ENCODE measurements at regions not wholly inside any gene's neighbourhood (a gene's known extent, or its start where the extent isn't known, plus 50 kb on each side); places are given as distances from the start of the nearest gene placed in this dataset.

- H3K9me2 ChIP-seq (ENCODE audit: insufficient read depth), result no peaks in the 10 kb centered on the region
- POLR2A ChIA-PET, result no interaction called here
- H4K20me1 ChIP-seq (ENCODE audit: insufficient read depth), result no peaks in the 10 kb centered on the region; the same call in 1 of the 2 replicates
- H3K27me3 ChIP-seq (ENCODE audit: insufficient read depth, low read length), result no peaks in the 10 kb centered on the region
- no TSS peak for BruUV-seq (replicated peaks)
- no peaks in the 10 kb centered on the region for H3K79me2 ChIP-seq (ENCODE audit: insufficient read depth, low read length)
- intact Hi-C loops (cut with micrococcal nuclease), result no loop called here
- H3K9me3 ChIP-seq (ENCODE audit: control insufficient read depth in 1 of 2, insufficient read depth in 1 of 2, low read depth in 1 of 2, low read length in 2 of 2), result peaks cover 4 to 18% of the 10 kb centered on the region in 2 experiments; a peak in 2 of 4 replicates
- CTCF ChIA-PET, result no interaction called here
- no peak overlapping the region for H3K27ac ChIP-seq (ENCODE audit: low read depth, low read length)
- no peak overlapping the region for H2AFZ ChIP-seq (ENCODE audit: low read depth, low read length, poor library complexity, severe bottlenecking)
- H3K4me3 ChIP-seq (replicated peaks in 1 of 2; ENCODE audit: low read depth in 1 of 2, low read length in 2 of 2), result no peak overlapping the region
- TF ChIP-seq POLR2AphosphoS5 (IDR thresholded peaks at IDR 0.05; ENCODE audit: low read depth, low read length) (no peak), ATF3 (IDR thresholded peaks at IDR 0.05) (no peak), TCF7L2 (IDR thresholded peaks at IDR 0.05; ENCODE audit: borderline replicate concordance, extremely low read depth, insufficient read depth, insufficient read length) (no peak), EZH2phosphoT487 (IDR thresholded peaks at IDR 0.05; ENCODE audit: borderline replicate concordance) (no peak), POLR2A (IDR thresholded peaks at IDR 0.05; ENCODE audit: borderline replicate concordance, extremely low read depth, insufficient read depth, insufficient read length) (no peak), JUND (IDR thresholded peaks at IDR 0.05) (no peak), ZFX (IDR thresholded peaks at IDR 0.05) (no peak), CTCF (IDR thresholded peaks at IDR 0.05 in 2 of 3, conservative IDR thresholded peaks at IDR 0.05 in 1 of 3; ENCODE audit: borderline replicate concordance in 1 of 3, insufficient read depth in 1 of 3, low read depth in 2 of 3, low read length in 2 of 3) (no peak), ELF1 (IDR thresholded peaks at IDR 0.05; ENCODE audit: borderline replicate concordance, low read depth) (no peak), YY1 (IDR thresholded peaks at IDR 0.05; ENCODE audit: extremely low read depth, insufficient replicate concordance, low read depth, low read length) (no peak), EZH2 (IDR thresholded peaks at IDR 0.05) (no peak), SRF (IDR thresholded peaks at IDR 0.05; ENCODE audit: low read depth) (no peak), ZBTB33 (IDR thresholded peaks at IDR 0.05; ENCODE audit: extremely low read depth, insufficient replicate concordance, low read length) (no peak), SIN3A (IDR thresholded peaks at IDR 0.05; ENCODE audit: low read depth) (no peak), ZNF274 (IDR thresholded peaks at IDR 0.05; ENCODE audit: low read depth, low read length) (no peak), RAD21 (IDR thresholded peaks at IDR 0.05; ENCODE audit: low read depth) (no peak)
- TF ChIP-seq, protein P1, sequence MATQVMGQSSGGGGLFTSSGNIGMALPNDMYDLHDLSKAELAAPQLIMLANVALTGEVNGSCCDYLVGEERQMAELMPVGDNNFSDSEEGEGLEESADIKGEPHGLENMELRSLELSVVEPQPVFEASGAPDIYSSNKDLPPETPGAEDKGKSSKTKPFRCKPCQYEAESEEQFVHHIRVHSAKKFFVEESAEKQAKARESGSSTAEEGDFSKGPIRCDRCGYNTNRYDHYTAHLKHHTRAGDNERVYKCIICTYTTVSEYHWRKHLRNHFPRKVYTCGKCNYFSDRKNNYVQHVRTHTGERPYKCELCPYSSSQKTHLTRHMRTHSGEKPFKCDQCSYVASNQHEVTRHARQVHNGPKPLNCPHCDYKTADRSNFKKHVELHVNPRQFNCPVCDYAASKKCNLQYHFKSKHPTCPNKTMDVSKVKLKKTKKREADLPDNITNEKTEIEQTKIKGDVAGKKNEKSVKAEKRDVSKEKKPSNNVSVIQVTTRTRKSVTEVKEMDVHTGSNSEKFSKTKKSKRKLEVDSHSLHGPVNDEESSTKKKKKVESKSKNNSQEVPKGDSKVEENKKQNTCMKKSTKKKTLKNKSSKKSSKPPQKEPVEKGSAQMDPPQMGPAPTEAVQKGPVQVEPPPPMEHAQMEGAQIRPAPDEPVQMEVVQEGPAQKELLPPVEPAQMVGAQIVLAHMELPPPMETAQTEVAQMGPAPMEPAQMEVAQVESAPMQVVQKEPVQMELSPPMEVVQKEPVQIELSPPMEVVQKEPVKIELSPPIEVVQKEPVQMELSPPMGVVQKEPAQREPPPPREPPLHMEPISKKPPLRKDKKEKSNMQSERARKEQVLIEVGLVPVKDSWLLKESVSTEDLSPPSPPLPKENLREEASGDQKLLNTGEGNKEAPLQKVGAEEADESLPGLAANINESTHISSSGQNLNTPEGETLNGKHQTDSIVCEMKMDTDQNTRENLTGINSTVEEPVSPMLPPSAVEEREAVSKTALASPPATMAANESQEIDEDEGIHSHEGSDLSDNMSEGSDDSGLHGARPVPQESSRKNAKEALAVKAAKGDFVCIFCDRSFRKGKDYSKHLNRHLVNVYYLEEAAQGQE (IDR thresholded peaks at IDR 0.05; ENCODE audit: low read depth), result no peak
- TF ChIP-seq, protein P2, sequence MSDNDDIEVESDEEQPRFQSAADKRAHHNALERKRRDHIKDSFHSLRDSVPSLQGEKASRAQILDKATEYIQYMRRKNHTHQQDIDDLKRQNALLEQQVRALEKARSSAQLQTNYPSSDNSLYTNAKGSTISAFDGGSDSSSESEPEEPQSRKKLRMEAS (IDR thresholded peaks at IDR 0.05), result no peak
- H3K9ac ChIP-seq (ENCODE audit: low read length), result no peak overlapping the region
- RAD21 ChIA-PET (ENCODE audit: low non-redundant PET in 1 of 2, low total read pairs in 2 of 2, uncharacterized antibody in 2 of 2, unreplicated experiment in 2 of 2), result no interaction called here
- no peak for DNase-seq (ENCODE audit: low read depth, low spot score)
- H3K36me3 ChIP-seq (ENCODE audit: control insufficient read depth in 1 of 2, insufficient read depth in 2 of 2, low read length in 2 of 2), result no peaks in the 10 kb centered on the region
- H3K4me2 ChIP-seq (ENCODE audit: low read length), result no peak overlapping the region
- no peaks in the 10 kb centered on the region for H3K4me1 ChIP-seq (ENCODE audit: control insufficient read depth in 1 of 2, insufficient read depth in 2 of 2, low read length in 2 of 2)
- ATAC-seq, result no peak
Measured at GRCh38 chr3:22157848-22158247, 406.8 kb upstream of the ZNF385D start.
